GM12878 (cell line): ENCODE measurements at regions not wholly inside any gene's neighbourhood (a gene's known extent, or its start where the extent isn't known, plus 50 kb on each side); places are given as distances from the start of the nearest gene placed in this dataset.

Experiments used
- ATAC-seq: fragments of 200-7000 bp; cut with Tn5 transposase; 3 replicates; pipeline ENCODE4 v1.9.1; 2020; ENCODE audit warnings: mild to moderate bottlenecking, moderate library complexity
- BruUV-seq: library from RNA; stranded (reverse); fragments of 400-500 nt; replicated peaks from 2 replicates; lab custom pipeline; 2021; lab: Mats Ljungman, UMichigan
- CTCF ChIA-PET: fragments of 300-600 bp; sonication (Branson Sonifier 250); formaldehyde crosslinking; extraction: SDS; loops from one replicate; lab custom pipeline; 2021; ENCODE audit warnings: inconsistent platforms; lab: Yijun Ruan, JAX
- POLR2A ChIA-PET: fragments of 350-600 bp; formaldehyde crosslinking; extraction: SDS; loops from one replicate; lab custom pipeline; 2021; ENCODE audit warnings: inconsistent platforms; lab: Charles Lee
- RAD21 ChIA-PET: fragments of 300-600 bp; sonication (Branson Sonifier 250); formaldehyde crosslinking; loops from one replicate; lab custom pipeline; 2023; ENCODE audit warnings: antibody characterized with exemption; ENCODE audit not compliant: unreplicated experiment; lab: Charles Lee
- SMC1A ChIA-PET: fragments of 300-600 bp; sonication (Branson Sonifier 250); formaldehyde crosslinking; loops from one replicate; lab custom pipeline; 2023; ENCODE audit not compliant: unreplicated experiment, uncharacterized antibody; lab: Charles Lee
- DNase-seq: peaks from one replicate; pipeline ENCODE4 v3.0.0-alpha.2; 2011; ENCODE audit warnings: low read depth, low spot score
- FAIRE-seq: peaks from 3 replicates; lab custom pipeline; 2011; peaks lifted over from hg19 to GRCh38; lab: Jason Lieb, UNC
- H2AFZ ChIP-seq: 2 replicates; pipeline ENCODE4 v1.6.0; 2011; ENCODE audit warnings: low read depth, low read length, control low read depth; ENCODE audit not compliant: control insufficient read depth
- H3K27ac ChIP-seq: 2 replicates; pipeline ENCODE4 v1.5.1; 2011; ENCODE audit warnings: control low read depth; ENCODE audit not compliant: control insufficient read depth, insufficient read depth
- H3K27me3 ChIP-seq, 2 experiments: replicated peaks in 1 of 2; 2 replicates each; pipeline versions ENCODE4 v1.6.0 to v1.6.1; 2011; ENCODE audit warnings: low read length in 1 of 2; ENCODE audit not compliant: control insufficient read depth in 2 of 2, insufficient read depth in 2 of 2
- H3K36me3 ChIP-seq, 2 experiments: 2 replicates each; pipeline ENCODE4 v1.5.1; 2011; ENCODE audit warnings: low read length in 1 of 2; ENCODE audit not compliant: control insufficient read depth in 2 of 2, insufficient read depth in 2 of 2
- H3K4me1 ChIP-seq: 2 replicates; pipeline ENCODE4 v1.6.1; 2011; ENCODE audit warnings: mild to moderate bottlenecking, low read length, moderate library complexity, mixed read lengths; ENCODE audit not compliant: control insufficient read depth, insufficient read depth
- H3K4me2 ChIP-seq: 2 replicates; pipeline ENCODE4 v1.6.0; 2011; ENCODE audit warnings: control low read depth; ENCODE audit not compliant: control insufficient read depth, insufficient read depth
- H3K4me3 ChIP-seq: fragments of 200-600 bp; sonication (generic); 2 replicates; pipeline ENCODE4 v1.5.1; 2016
- H3K79me2 ChIP-seq: 2 replicates; pipeline ENCODE4 v1.6.0; 2011; ENCODE audit warnings: low read length; ENCODE audit not compliant: control insufficient read depth, insufficient read depth
- H3K9ac ChIP-seq: 2 replicates; pipeline ENCODE4 v1.8.0; 2011; ENCODE audit warnings: low read length, control low read depth, mixed read lengths; ENCODE audit not compliant: control insufficient read depth, insufficient read depth
- H3K9me3 ChIP-seq: replicated peaks from 3 replicates; pipeline ENCODE4 v1.5.1; 2011; ENCODE audit warnings: mild to moderate bottlenecking, low read length; ENCODE audit not compliant: control insufficient read depth, insufficient read depth
- H4K20me1 ChIP-seq: 2 replicates; pipeline ENCODE4 v1.6.0; 2011; ENCODE audit not compliant: control insufficient read depth, insufficient read depth
- BCL3 ChIP-seq: IDR thresholded peaks from 2 replicates; pipeline ENCODE4 v1.6.1; 2011; ENCODE audit warnings: borderline replicate concordance, low read depth, mild to moderate bottlenecking, moderate library complexity, low read length; ENCODE audit not compliant: insufficient read depth, poor library complexity, severe bottlenecking
- CEBPB ChIP-seq, 2 experiments: fragments of 150-350 bp in 1 of 2; IDR thresholded peaks; 2 replicates each; pipeline ENCODE4 v1.6.1; 2012 to 2014; ENCODE audit warnings: low read depth in 2 of 2, low read length in 2 of 2, borderline replicate concordance in 1 of 2, inconsistent platforms in 1 of 2
- CHD1 ChIP-seq: IDR thresholded peaks from 2 replicates; pipeline ENCODE4 v1.6.1; 2012; ENCODE audit warnings: low read depth, low read length, improper control_type of control experiment
- CHD2 ChIP-seq: IDR thresholded peaks from 2 replicates; pipeline ENCODE4 v1.6.1; 2011; ENCODE audit warnings: low read depth, low read length, improper control_type of control experiment, borderline replicate concordance
- CREM ChIP-seq: IDR thresholded peaks from 2 replicates; pipeline ENCODE4 v1.6.1; 2014; ENCODE audit warnings: antibody characterized with exemption, low read depth
- ESRRA ChIP-seq: IDR thresholded peaks from 2 replicates; pipeline ENCODE4 v1.6.1; 2012; ENCODE audit warnings: mild to moderate bottlenecking, low read length, improper control_type of control experiment
- MTA3 ChIP-seq: IDR thresholded peaks from 2 replicates; pipeline ENCODE4 v1.6.1; 2012; ENCODE audit warnings: low read length, inconsistent platforms, borderline replicate concordance
- MYB ChIP-seq: fragments of 150-350 bp; IDR thresholded peaks from 2 replicates; pipeline ENCODE4 v1.6.1; 2014; ENCODE audit warnings: mild to moderate bottlenecking, low read depth, low read length, borderline replicate concordance
- NBN ChIP-seq: fragments of 450-650 bp; IDR thresholded peaks from 2 replicates; pipeline ENCODE4 v1.6.1; 2016
- NKRF ChIP-seq: fragments of 450-650 bp; conservative IDR thresholded peaks from 2 replicates; pipeline ENCODE4 v1.6.1; 2017; ENCODE audit warnings: mild to moderate bottlenecking, moderate library complexity
- NR2F1 ChIP-seq: fragments of 450-650 bp; conservative IDR thresholded peaks from 2 replicates; pipeline ENCODE4 v1.6.1; 2017; ENCODE audit warnings: mild to moderate bottlenecking
- NRF1 ChIP-seq: conservative IDR thresholded peaks from 2 replicates; pipeline ENCODE4 v1.6.1; 2011; ENCODE audit warnings: mild to moderate bottlenecking, low read depth, low read length, improper control_type of control experiment
- PAX8 ChIP-seq: fragments of 450-650 bp; IDR thresholded peaks from 2 replicates; pipeline ENCODE4 v1.6.1; 2017; ENCODE audit warnings: mild to moderate bottlenecking, moderate library complexity
- RAD51 ChIP-seq: fragments of 450-650 bp; IDR thresholded peaks from 2 replicates; pipeline ENCODE4 v1.6.1; 2016; ENCODE audit warnings: moderate library complexity, mild to moderate bottlenecking, inconsistent platforms
- RBBP5 ChIP-seq: fragments of 200-600 bp; sonication (generic); conservative IDR thresholded peaks from 2 replicates; pipeline ENCODE4 v1.6.1; 2016
- SUZ12 ChIP-seq: fragments of 200-600 bp; sonication (generic); IDR thresholded peaks from one replicate; pipeline ENCODE4 v1.6.1; 2018; ENCODE audit warnings: antibody characterized with exemption, mild to moderate bottlenecking; ENCODE audit not compliant: unreplicated experiment
- YBX1 ChIP-seq: fragments of 450-650 bp; IDR thresholded peaks from 2 replicates; pipeline ENCODE4 v1.6.1; 2016; ENCODE audit warnings: antibody characterized with exemption
- ZNF622 ChIP-seq: fragments of 450-650 bp; IDR thresholded peaks from 2 replicates; pipeline ENCODE4 v1.6.1; 2017; ENCODE audit warnings: mild to moderate bottlenecking, inconsistent platforms
- WGBS: methylation state at CpG from one replicate; pipeline ENCODE4 v1.1.6; 2016; ENCODE audit warnings: low lambda C conversion rate; ENCODE audit not compliant: insufficient replicate concordance, insufficient coverage; ENCODE audit errors: missing lambda C conversion rate; 5-methylcytosine and 5-hydroxymethylcytosine counted together
- in situ Hi-C: fragments of 300-500 bp; cut with MboI; formaldehyde crosslinking; loops from 9 replicates; pipeline ENCODE4 v1.14.3; 2018; ENCODE audit warnings: mixed read lengths
- intact Hi-C: fragments of 100-400 bp; cut with micrococcal nuclease; formaldehyde crosslinking; loops from one replicate; pipeline ENCODE4 v1.14.2; 2022; ENCODE audit not compliant: unreplicated experiment

- Histone ChIP-seq H3K9me3 (no peaks in the 10 kb centered on the region), H4K20me1 (no peaks in the 10 kb centered on the region), H3K27ac (no peak overlapping the region), H3K36me3 (no peaks in the 10 kb centered on the region), H3K4me1 (no peaks in the 10 kb centered on the region), H3K9ac (no peak overlapping the region), H3K79me2 (no peaks in the 10 kb centered on the region), H3K4me3 (no peak overlapping the region), H2AFZ (no peak overlapping the region), H3K4me2 (no peak overlapping the region), H3K27me3 (no peaks in the 10 kb centered on the region)
- no peak for ATAC-seq
- no peak for DNase-seq
- SMC1A ChIA-PET: no interaction called here
- RAD21 ChIA-PET: no interaction called here
- 10% methylated on average over 3 of the region's 3 CpGs for WGBS
- no TSS peak for BruUV-seq
- POLR2A ChIA-PET: no interaction called here
- intact Hi-C loops (no loop called here), in situ Hi-C loops (no loop called here)
- CTCF ChIA-PET: no interaction called here
- no peak for TF ChIP-seq RBBP5
- TF ChIP-seq NR2F1: no peak
- TF ChIP-seq CHD2: no peak
- TF ChIP-seq MTA3: no peak
- no peak for TF ChIP-seq PAX8
- TF ChIP-seq CREM: no peak
- no peak for TF ChIP-seq BCL3
- TF ChIP-seq ESRRA: no peak
- no peak for TF ChIP-seq NKRF
- no peak for TF ChIP-seq YBX1
- no peak for TF ChIP-seq ZNF622
- TF ChIP-seq NBN: no peak
- no peak for TF ChIP-seq MYB
- TF ChIP-seq NRF1: no peak
- no peak for TF ChIP-seq SUZ12
- no peak for TF ChIP-seq RAD51
- no peak for TF ChIP-seq CHD1
- TF ChIP-seq CEBPB (IDR thresholded peaks at IDR 0.05; ENCODE audit: borderline replicate concordance in 1 of 2, low read depth in 2 of 2, low read length in 2 of 2): no peak
- no peak for FAIRE-seq
Measured at GRCh38 chr3:178306432-178307115, 229.7 kb upstream of the KCNMB2 start.
